Upper lobe of left lung (tissue), 6 donors: ENCODE measurements at regions not wholly inside any gene's neighbourhood (a gene's known extent, or its start where the extent isn't known, plus 50 kb on each side); places are given as distances from the start of the nearest gene placed in this dataset.

Experiments
- ATAC-seq, 2 donors: fragments of 200-7000 bp; cut with Tn5 transposase; one replicate each; pipeline ENCODE4 v1.9.1; 2022; ENCODE audit warnings: mild to moderate bottlenecking in 2 of 2, moderate library complexity in 2 of 2; ENCODE audit not compliant: low FRiP score in 2 of 2
- DNase-seq, 2 donors: peaks; one replicate each; pipeline ENCODE4 v3.0.0-alpha.2; 2019 to 2020
- H3K27ac ChIP-seq, 4 donors: fragments of 200-600 bp; sonication (generic); one replicate each; pipeline ENCODE4 v1.5.1; 2016 to 2019
- H3K27me3 ChIP-seq, 4 donors: fragments of 200-600 bp; sonication (generic); one replicate each; pipeline ENCODE4 v1.5.1; 2017 to 2019
- H3K36me3 ChIP-seq, 4 donors: fragments of 200-600 bp; sonication (generic); one replicate each; pipeline ENCODE4 v1.5.1; 2016 to 2019
- H3K4me1 ChIP-seq, 4 donors: fragments of 200-600 bp; sonication (generic); one replicate each; pipeline ENCODE4 v1.5.1; 2018 to 2019
- H3K4me3 ChIP-seq, 4 donors: fragments of 200-600 bp; sonication (generic); one replicate each; pipeline ENCODE4 v1.5.1; 2017 to 2019; ENCODE audit warnings: mild to moderate bottlenecking in 2 of 4, moderate library complexity in 1 of 4
- H3K9me3 ChIP-seq, 4 donors: fragments of 200-600 bp; sonication (generic); one replicate each; pipeline ENCODE4 v1.5.1; 2018 to 2019
- CTCF ChIP-seq, 6 experiments: fragments of 450-650 bp in 4 of 6; fragments of 200-600 bp in 2 of 6; sonication (generic) in 2 of 6; IDR thresholded peaks; one replicate each; pipeline ENCODE4 v1.5.1; 2016 to 2019; ENCODE audit warnings: antibody characterized with exemption in 6 of 6
- EP300 ChIP-seq, 4 donors: sonication (generic); formaldehyde crosslinking; IDR thresholded peaks; one replicate each; pipeline ENCODE4 v1.5.1; 2017; ENCODE audit warnings: antibody characterized with exemption in 4 of 4, control low read depth in 2 of 4
- POLR2A ChIP-seq, 4 donors: fragments of 450-650 bp; IDR thresholded peaks; one replicate each; pipeline ENCODE4 v1.5.1; 2016 to 2017; ENCODE audit warnings: antibody characterized with exemption in 4 of 4, mild to moderate bottlenecking in 2 of 4
- POLR2AphosphoS5 ChIP-seq, 2 donors: sonication (generic); formaldehyde crosslinking; IDR thresholded peaks; one replicate each; pipeline ENCODE4 v1.5.1; 2017; ENCODE audit warnings: antibody characterized with exemption in 2 of 2
- WGBS, 2 donors: methylation state at CpG; one replicate each; pipeline ENCODE4 v1.1.5; 2017 to 2018; 5-methylcytosine and 5-hydroxymethylcytosine counted together
- donor health status: DM: no; HTN: no; CAD: no; lungs with moderate emphysema.
- donor health status: DM: no; HTN: yes; CAD: no; lungs with severe emphysema.

- ATAC-seq (no peak), DNase-seq (no peak)
- peaks cover 0 to 3% (median 0%) of the 10 kb centered on the region in 4 donors for H3K4me1 ChIP-seq
- H3K27ac ChIP-seq: no peak overlapping the region
- no peaks in the 10 kb centered on the region for H3K27me3 ChIP-seq
- no peaks in the 10 kb centered on the region for H3K9me3 ChIP-seq
- no peaks in the 10 kb centered on the region for H3K36me3 ChIP-seq
- TF ChIP-seq EP300 (IDR thresholded peaks at IDR 0.05) (no peak), CTCF (IDR thresholded peaks at IDR 0.05) (no peak), POLR2AphosphoS5 (IDR thresholded peaks at IDR 0.05) (no peak), POLR2A (IDR thresholded peaks at IDR 0.05) (no peak)
- no peak overlapping the region for H3K4me3 ChIP-seq
- 41 to 51% methylated on average over 7 of the region's 7 CpGs for WGBS, 2 donors
These were observed 343.8 kb upstream of the MMS22L start for GRCh38 chr6:97626671-97627441.

GRCh38 chr6:97629180-97629579 is 346.2 kb upstream of the MMS22L start:
- Histone ChIP-seq H3K36me3 (no peaks in the 10 kb centered on the region), H3K4me1 (peaks cover 0 to 3% (median 0%) of the 10 kb centered on the region in 4 donors), H3K27me3 (no peaks in the 10 kb centered on the region), H3K4me3 (no peak overlapping the region), H3K9me3 (no peaks in the 10 kb centered on the region), H3K27ac (no peak overlapping the region)
- ATAC-seq (no peak), DNase-seq (no peak)
- no peak for TF ChIP-seq POLR2AphosphoS5 (IDR thresholded peaks at IDR 0.05)
- no peak for TF ChIP-seq CTCF (IDR thresholded peaks at IDR 0.05)
- no peak for TF ChIP-seq EP300 (IDR thresholded peaks at IDR 0.05)
- no peak for TF ChIP-seq POLR2A (IDR thresholded peaks at IDR 0.05)
- WGBS, 2 donors: 73 to 79% methylated on average over 2 of the region's 2 CpGs

- H3K4me3 ChIP-seq: no peak overlapping the region
- H3K27ac ChIP-seq: no peak overlapping the region
- ATAC-seq (no peak), DNase-seq (no peak)
- H3K36me3 ChIP-seq: no peaks in the 10 kb centered on the region
- no peaks in the 10 kb centered on the region for H3K27me3 ChIP-seq
- H3K4me1 ChIP-seq: peaks cover 0 to 3% (median 0%) of the 10 kb centered on the region in 4 donors
- TF ChIP-seq POLR2A (IDR thresholded peaks at IDR 0.05) (no peak), CTCF (IDR thresholded peaks at IDR 0.05) (no peak)
- no peaks in the 10 kb centered on the region for H3K9me3 ChIP-seq
- 70 to 79% methylated on average over 1 of the region's 1 CpG for WGBS, 2 donors
These were observed 347.6 kb upstream of the MMS22L start for GRCh38 chr6:97630604-97631003.

GRCh38 chr6:97632341-97632740 is 349.3 kb upstream of the MMS22L start:
- Histone ChIP-seq H3K9me3 (no peaks in the 10 kb centered on the region), H3K27ac (no peak overlapping the region), H3K27me3 (no peaks in the 10 kb centered on the region), H3K4me3 (no peak overlapping the region), H3K4me1 (no peaks in the 10 kb centered on the region), H3K36me3 (no peaks in the 10 kb centered on the region)
- ATAC-seq (no peak), DNase-seq (no peak)
- TF ChIP-seq POLR2A (IDR thresholded peaks at IDR 0.05): no peak
- no peak for TF ChIP-seq POLR2AphosphoS5 (IDR thresholded peaks at IDR 0.05)
- no peak for TF ChIP-seq CTCF (IDR thresholded peaks at IDR 0.05)
- no peak for TF ChIP-seq EP300 (IDR thresholded peaks at IDR 0.05)
- 82 to 95% methylated on average over 1 of the region's 1 CpG for WGBS, 2 donors

GRCh38 chr6:97639702-97640101 is 356.7 kb upstream of the MMS22L start:
- no peak for DNase-seq
- no peak overlapping the region for H3K4me3 ChIP-seq
- no peak overlapping the region for H3K27ac ChIP-seq
- ATAC-seq: no peak
- no peaks in the 10 kb centered on the region for H3K9me3 ChIP-seq
- 86 to 94% methylated on average over 1 of the region's 1 CpG for WGBS, 2 donors
- TF ChIP-seq EP300 (IDR thresholded peaks at IDR 0.05) (no peak), POLR2AphosphoS5 (IDR thresholded peaks at IDR 0.05) (no peak), CTCF (IDR thresholded peaks at IDR 0.05) (no peak), POLR2A (IDR thresholded peaks at IDR 0.05) (no peak)
- no peaks in the 10 kb centered on the region for H3K4me1 ChIP-seq
- no peaks in the 10 kb centered on the region for H3K36me3 ChIP-seq
- no peaks in the 10 kb centered on the region for H3K27me3 ChIP-seq
